Fibroblast of lung (primary cell): ENCODE measurements at regions not wholly inside any gene's neighbourhood (a gene's known extent, or its start where the extent isn't known, plus 50 kb on each side); places are given as distances from the start of the nearest gene placed in this dataset.

Experiments
- EZH2 ChIP-seq: IDR thresholded peaks from 2 replicates; pipeline ENCODE4 v1.5.1; 2012; ENCODE audit warnings: low read length, control low read depth, mild to moderate bottlenecking; ENCODE audit errors: missing control alignments
- TF ChIP-seq, protein P1 (sequence below), 2 donors: IDR thresholded peaks in 1 of 2; conservative IDR thresholded peaks in 1 of 2; 1 replicate in 1 of 2; 2 replicates in 1 of 2; pipeline ENCODE4 v1.5.1; 2011 to 2012; ENCODE audit warnings: low read length in 2 of 2, control low read depth in 1 of 2, inconsistent platforms in 1 of 2, low read depth in 1 of 2, mild to moderate bottlenecking in 1 of 2

DNA sequence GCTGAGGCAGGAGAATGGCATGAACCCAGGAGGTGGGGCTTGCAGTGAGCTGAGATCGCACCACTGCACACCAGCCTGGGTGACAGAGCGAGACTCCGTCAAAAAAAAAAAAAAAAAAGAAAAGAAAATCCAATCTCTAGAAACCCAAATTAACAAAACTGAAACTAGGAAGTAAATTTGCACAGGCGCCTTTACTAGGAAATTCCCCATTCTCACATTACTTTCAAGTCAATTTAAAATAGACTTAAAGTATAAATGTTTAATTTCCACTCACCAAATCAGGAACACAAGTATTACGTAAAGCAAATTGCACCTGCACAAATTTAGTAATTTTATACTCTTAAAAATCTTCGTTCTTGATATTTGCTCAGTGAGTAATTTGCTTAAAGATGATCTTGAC, 67.8 kb upstream of the BCAR3 start:
- TF ChIP-seq, protein P1, sequence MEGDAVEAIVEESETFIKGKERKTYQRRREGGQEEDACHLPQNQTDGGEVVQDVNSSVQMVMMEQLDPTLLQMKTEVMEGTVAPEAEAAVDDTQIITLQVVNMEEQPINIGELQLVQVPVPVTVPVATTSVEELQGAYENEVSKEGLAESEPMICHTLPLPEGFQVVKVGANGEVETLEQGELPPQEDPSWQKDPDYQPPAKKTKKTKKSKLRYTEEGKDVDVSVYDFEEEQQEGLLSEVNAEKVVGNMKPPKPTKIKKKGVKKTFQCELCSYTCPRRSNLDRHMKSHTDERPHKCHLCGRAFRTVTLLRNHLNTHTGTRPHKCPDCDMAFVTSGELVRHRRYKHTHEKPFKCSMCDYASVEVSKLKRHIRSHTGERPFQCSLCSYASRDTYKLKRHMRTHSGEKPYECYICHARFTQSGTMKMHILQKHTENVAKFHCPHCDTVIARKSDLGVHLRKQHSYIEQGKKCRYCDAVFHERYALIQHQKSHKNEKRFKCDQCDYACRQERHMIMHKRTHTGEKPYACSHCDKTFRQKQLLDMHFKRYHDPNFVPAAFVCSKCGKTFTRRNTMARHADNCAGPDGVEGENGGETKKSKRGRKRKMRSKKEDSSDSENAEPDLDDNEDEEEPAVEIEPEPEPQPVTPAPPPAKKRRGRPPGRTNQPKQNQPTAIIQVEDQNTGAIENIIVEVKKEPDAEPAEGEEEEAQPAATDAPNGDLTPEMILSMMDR (conservative IDR thresholded peaks at IDR 0.05 in 1 of 2, IDR thresholded peaks at IDR 0.05 in 1 of 2; ENCODE audit: low read depth in 1 of 2, low read length in 2 of 2) = no peak
- TF ChIP-seq EZH2 = no peak
